ENCODE measurements at regions not wholly inside any gene's neighbourhood (a gene's known extent, or its start where the extent isn't known, plus 50 kb on each side); places are given as distances from the start of the nearest gene placed in this dataset.

DNA sequence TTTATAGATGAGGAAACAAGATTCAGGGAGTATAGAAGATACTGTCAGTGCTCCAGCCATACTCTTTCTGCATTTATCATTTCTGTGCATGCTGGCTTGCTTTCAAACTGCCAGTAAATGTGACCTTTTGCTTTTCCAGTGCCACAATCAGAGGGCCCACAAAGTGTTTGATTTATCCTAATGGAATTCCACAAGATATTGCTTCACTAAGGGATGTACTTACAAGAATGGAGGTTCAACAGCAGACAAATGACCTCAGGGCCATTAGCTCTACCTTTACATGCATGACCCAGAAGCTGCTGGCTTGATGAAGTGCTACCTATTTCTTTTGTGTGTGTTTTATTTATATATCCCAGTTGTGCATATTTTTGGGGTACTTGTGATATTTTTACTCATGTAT is 171.5 kb upstream of the GRIK2 start:
- Histone ChIP-seq H3K27ac (ENCODE audit: low read depth, low read length, poor library complexity, severe bottlenecking) (no peak overlapping the region), H3K9me3 (ENCODE audit: low read length) (no peaks in the 10 kb centered on the region), H3K9me2 (ENCODE audit: insufficient read depth, low read length) (no peaks in the 10 kb centered on the region), H3K36me3 (ENCODE audit: insufficient read depth, low read length) (no peaks in the 10 kb centered on the region), H4K20me1 (ENCODE audit: insufficient read depth, low read length) (no peaks in the 10 kb centered on the region), H3K79me2 (ENCODE audit: insufficient read depth, low read depth, low read length) (no peaks in the 10 kb centered on the region), H3K4me1 (ENCODE audit: insufficient read depth, low read length, poor library complexity, severe bottlenecking) (no peaks in the 10 kb centered on the region), H2AFZ (ENCODE audit: low read length) (no peak overlapping the region), H3K4me3 (ENCODE audit: low read depth, low read length, poor library complexity, severe bottlenecking) (no peak overlapping the region), H3K4me2 (ENCODE audit: low read length) (no peak overlapping the region)
- no TSS peak for BruUV-seq (replicated peaks)
- no peak for DNase-seq (ENCODE audit: low spot score)
- CTCF ChIA-PET (ENCODE audit: unreplicated experiment) = no interaction called here
- TF ChIP-seq, protein P1, sequence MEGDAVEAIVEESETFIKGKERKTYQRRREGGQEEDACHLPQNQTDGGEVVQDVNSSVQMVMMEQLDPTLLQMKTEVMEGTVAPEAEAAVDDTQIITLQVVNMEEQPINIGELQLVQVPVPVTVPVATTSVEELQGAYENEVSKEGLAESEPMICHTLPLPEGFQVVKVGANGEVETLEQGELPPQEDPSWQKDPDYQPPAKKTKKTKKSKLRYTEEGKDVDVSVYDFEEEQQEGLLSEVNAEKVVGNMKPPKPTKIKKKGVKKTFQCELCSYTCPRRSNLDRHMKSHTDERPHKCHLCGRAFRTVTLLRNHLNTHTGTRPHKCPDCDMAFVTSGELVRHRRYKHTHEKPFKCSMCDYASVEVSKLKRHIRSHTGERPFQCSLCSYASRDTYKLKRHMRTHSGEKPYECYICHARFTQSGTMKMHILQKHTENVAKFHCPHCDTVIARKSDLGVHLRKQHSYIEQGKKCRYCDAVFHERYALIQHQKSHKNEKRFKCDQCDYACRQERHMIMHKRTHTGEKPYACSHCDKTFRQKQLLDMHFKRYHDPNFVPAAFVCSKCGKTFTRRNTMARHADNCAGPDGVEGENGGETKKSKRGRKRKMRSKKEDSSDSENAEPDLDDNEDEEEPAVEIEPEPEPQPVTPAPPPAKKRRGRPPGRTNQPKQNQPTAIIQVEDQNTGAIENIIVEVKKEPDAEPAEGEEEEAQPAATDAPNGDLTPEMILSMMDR (conservative IDR thresholded peaks at IDR 0.05; ENCODE audit: low read length) = no peak
- no peak for TF ChIP-seq EZH2phosphoT487 (IDR thresholded peaks at IDR 0.05; ENCODE audit: borderline replicate concordance, low read depth, low read length)
- POLR2A ChIA-PET = no interaction called here
- intact Hi-C loops (cut with micrococcal nuclease; ENCODE audit: unreplicated experiment) = no loop called here

DNA sequence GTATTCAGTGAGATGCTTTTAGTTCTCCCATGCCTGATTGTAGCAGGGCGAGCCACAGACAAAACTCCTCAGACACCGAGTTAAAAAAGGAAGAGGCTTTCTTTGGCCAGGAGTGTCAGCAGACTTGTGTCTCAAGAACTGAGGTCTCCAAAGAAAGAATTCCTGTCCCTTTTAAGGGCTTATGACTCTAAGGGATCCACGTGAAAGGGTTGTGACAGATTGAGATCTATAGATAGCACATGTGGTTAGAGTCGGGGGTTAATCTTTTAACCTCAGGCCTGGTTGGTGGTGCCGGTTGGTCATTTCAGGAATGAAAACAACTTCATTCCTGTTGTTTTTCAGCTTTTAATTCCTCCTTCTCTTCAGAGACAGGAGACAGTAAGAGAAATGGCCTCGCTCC is 168.8 kb upstream of the GRIK2 start:
- no peak overlapping the region for H3K27ac ChIP-seq (ENCODE audit: low read depth, low read length, poor library complexity, severe bottlenecking)
- intact Hi-C loops (cut with micrococcal nuclease; ENCODE audit: unreplicated experiment) = loop anchor here (5.0 kb wide), 1 partner anchor 427 kb away; no protein-coding TSS in a partner anchor
- POLR2A ChIA-PET = interaction anchor here (1.3 kb wide), 1 partner anchor 18 kb away, joined by 3 read pairs; no protein-coding TSS in a partner anchor
- no TSS peak for BruUV-seq (replicated peaks)
- no peaks in the 10 kb centered on the region for H3K4me1 ChIP-seq (ENCODE audit: insufficient read depth, low read length, poor library complexity, severe bottlenecking)
- no peaks in the 10 kb centered on the region for H3K9me2 ChIP-seq (ENCODE audit: insufficient read depth, low read length)
- no peaks in the 10 kb centered on the region for H4K20me1 ChIP-seq (ENCODE audit: insufficient read depth, low read length)
- H3K79me2 ChIP-seq (ENCODE audit: insufficient read depth, low read depth, low read length) = no peaks in the 10 kb centered on the region
- H3K36me3 ChIP-seq (ENCODE audit: insufficient read depth, low read length) = no peaks in the 10 kb centered on the region
- no peak overlapping the region for H3K4me3 ChIP-seq (ENCODE audit: low read depth, low read length, poor library complexity, severe bottlenecking)
- H3K9me3 ChIP-seq (ENCODE audit: low read length) = no peaks in the 10 kb centered on the region
- TF ChIP-seq, protein P1 (conservative IDR thresholded peaks at IDR 0.05; ENCODE audit: low read length) = no peak
- no peak for DNase-seq (ENCODE audit: low spot score)
- no peak overlapping the region for H3K4me2 ChIP-seq (ENCODE audit: low read length)
- no peak overlapping the region for H2AFZ ChIP-seq (ENCODE audit: low read length)
- CTCF ChIA-PET (ENCODE audit: unreplicated experiment) = no interaction called here

GRCh38 chr6:101226677-101227135 is 166.8 kb upstream of the GRIK2 start:
- no peaks in the 10 kb centered on the region for H3K9me2 ChIP-seq (ENCODE audit: insufficient read depth, low read length)
- ChIA-PET CTCF (ENCODE audit: unreplicated experiment) (no interaction called here), POLR2A (no interaction called here)
- H3K4me2 ChIP-seq (ENCODE audit: low read length) = no peak overlapping the region
- no peaks in the 10 kb centered on the region for H3K4me1 ChIP-seq (ENCODE audit: insufficient read depth, low read length, poor library complexity, severe bottlenecking)
- BruUV-seq (replicated peaks) = no TSS peak
- no peaks in the 10 kb centered on the region for H3K9me3 ChIP-seq (ENCODE audit: low read length)
- H3K36me3 ChIP-seq (ENCODE audit: insufficient read depth, low read length) = no peaks in the 10 kb centered on the region
- no peak overlapping the region for H3K4me3 ChIP-seq (ENCODE audit: low read depth, low read length, poor library complexity, severe bottlenecking)
- H4K20me1 ChIP-seq (ENCODE audit: insufficient read depth, low read length) = no peaks in the 10 kb centered on the region
- H2AFZ ChIP-seq (ENCODE audit: low read length) = no peak overlapping the region
- DNase-seq (ENCODE audit: low spot score) = peak; percentile 23
- no peak overlapping the region for H3K27ac ChIP-seq (ENCODE audit: low read depth, low read length, poor library complexity, severe bottlenecking)
- no peaks in the 10 kb centered on the region for H3K79me2 ChIP-seq (ENCODE audit: insufficient read depth, low read depth, low read length)
- TF ChIP-seq, protein P1 (conservative IDR thresholded peaks at IDR 0.05; ENCODE audit: low read length) = peak; percentile 68
- TF ChIP-seq EZH2phosphoT487 (IDR thresholded peaks at IDR 0.05; ENCODE audit: borderline replicate concordance, low read depth, low read length) = no peak
- intact Hi-C loops (cut with micrococcal nuclease; ENCODE audit: unreplicated experiment) = loop anchor here (5.0 kb wide), 1 partner anchor 429 kb away; no protein-coding TSS in a partner anchor

All from OCI-LY7 (cell line).